HEK293 (cell line): ENCODE measurements at regions not wholly inside any gene's neighbourhood (a gene's known extent, or its start where the extent isn't known, plus 50 kb on each side); places are given as distances from the start of the nearest gene placed in this dataset.

ENCODE experiments used
- KLF10 ChIP-seq: fragments of 450-650 bp; IDR thresholded peaks from 2 replicates; pipeline ENCODE4 v1.5.1; 2018; ENCODE audit warnings: missing biosample characterization, mild to moderate bottlenecking, missing genetic modification characterization
- ZBTB17 ChIP-seq: fragments of 450-650 bp; formaldehyde crosslinking; IDR thresholded peaks from 2 replicates; pipeline ENCODE4 v1.5.1; 2016; ENCODE audit warnings: missing biosample characterization, missing genetic modification characterization
- ZBTB20 ChIP-seq: fragments of 450-650 bp; formaldehyde crosslinking; IDR thresholded peaks from 2 replicates; pipeline ENCODE4 v1.5.1; 2016; ENCODE audit warnings: missing biosample characterization, missing genetic modification characterization
- ZFP41 ChIP-seq: fragments of 450-650 bp; formaldehyde crosslinking; IDR thresholded peaks from 2 replicates; pipeline ENCODE4 v1.5.1; 2016; ENCODE audit warnings: missing biosample characterization, missing genetic modification characterization, borderline replicate concordance
- ZIC2 ChIP-seq: fragments of 450-650 bp; formaldehyde crosslinking; IDR thresholded peaks from 2 replicates; pipeline ENCODE4 v1.5.1; 2016; ENCODE audit warnings: missing biosample characterization, missing genetic modification characterization
- ZNF114 ChIP-seq: fragments of 450-650 bp; formaldehyde crosslinking; IDR thresholded peaks from 2 replicates; pipeline ENCODE4 v1.5.0; 2017; ENCODE audit warnings: missing biosample characterization, missing genetic modification characterization
- ZNF121 ChIP-seq: fragments of 450-650 bp; formaldehyde crosslinking; IDR thresholded peaks from 2 replicates; pipeline ENCODE4 v1.5.1; 2016; ENCODE audit warnings: missing biosample characterization, missing genetic modification characterization
- ZNF132 ChIP-seq: fragments of 450-650 bp; formaldehyde crosslinking; IDR thresholded peaks from 2 replicates; pipeline ENCODE4 v1.5.1; 2017; ENCODE audit warnings: missing biosample characterization, missing genetic modification characterization, borderline replicate concordance
- ZNF202 ChIP-seq: fragments of 450-650 bp; formaldehyde crosslinking; IDR thresholded peaks from 2 replicates; pipeline ENCODE4 v1.5.1; 2016; ENCODE audit warnings: missing biosample characterization, missing genetic modification characterization, borderline replicate concordance
- ZNF214 ChIP-seq: fragments of 450-650 bp; formaldehyde crosslinking; IDR thresholded peaks from 2 replicates; pipeline ENCODE4 v1.5.1; 2017; ENCODE audit warnings: missing biosample characterization, mild to moderate bottlenecking, missing genetic modification characterization, borderline replicate concordance
- ZNF335 ChIP-seq: fragments of 450-650 bp; formaldehyde crosslinking; conservative IDR thresholded peaks from 2 replicates; pipeline ENCODE4 v1.5.1; 2016; ENCODE audit warnings: missing biosample characterization, missing genetic modification characterization
- ZNF350 ChIP-seq: fragments of 450-650 bp; formaldehyde crosslinking; IDR thresholded peaks from 2 replicates; pipeline ENCODE4 v1.5.0; 2017; ENCODE audit warnings: missing biosample characterization, mild to moderate bottlenecking, missing genetic modification characterization
- ZNF354C ChIP-seq: fragments of 450-650 bp; formaldehyde crosslinking; IDR thresholded peaks from 2 replicates; pipeline ENCODE4 v1.5.1; 2016; ENCODE audit warnings: missing biosample characterization, missing genetic modification characterization, low read depth, borderline replicate concordance
- ZNF654 ChIP-seq: fragments of 450-650 bp; formaldehyde crosslinking; IDR thresholded peaks from 2 replicates; pipeline ENCODE4 v1.5.1; 2016; ENCODE audit warnings: low read depth, missing biosample characterization, missing genetic modification characterization
- ZNF660 ChIP-seq: fragments of 450-650 bp; IDR thresholded peaks from 2 replicates; pipeline ENCODE4 v1.5.1; 2018; ENCODE audit warnings: missing biosample characterization, mild to moderate bottlenecking, missing genetic modification characterization
- ZNF707 ChIP-seq: fragments of 450-650 bp; formaldehyde crosslinking; IDR thresholded peaks from 2 replicates; pipeline ENCODE4 v1.5.1; 2016; ENCODE audit warnings: missing biosample characterization, missing genetic modification characterization
- ZNF777 ChIP-seq: fragments of 450-650 bp; formaldehyde crosslinking; IDR thresholded peaks from 2 replicates; pipeline ENCODE4 v1.5.1; 2017; ENCODE audit warnings: missing biosample characterization, missing genetic modification characterization, borderline replicate concordance
- ZXDB ChIP-seq: fragments of 450-650 bp; formaldehyde crosslinking; IDR thresholded peaks from 2 replicates; pipeline ENCODE4 v1.5.1; 2016; ENCODE audit warnings: missing biosample characterization, missing genetic modification characterization
- TF ChIP-seq, protein P1 (sequence below): fragments of 450-650 bp; formaldehyde crosslinking; IDR thresholded peaks from 2 replicates; pipeline ENCODE4 v1.5.1; 2016; ENCODE audit warnings: missing biosample characterization, missing genetic modification characterization, borderline replicate concordance
- TF ChIP-seq, protein P2 (sequence below): fragments of 450-650 bp; formaldehyde crosslinking; conservative IDR thresholded peaks from 2 replicates; pipeline ENCODE4 v1.5.1; 2016; ENCODE audit warnings: low read depth, missing biosample characterization, missing genetic modification characterization
- TF ChIP-seq, protein P3 (sequence below): fragments of 450-650 bp; formaldehyde crosslinking; IDR thresholded peaks from 2 replicates; pipeline ENCODE4 v1.5.1; 2016; ENCODE audit warnings: missing biosample characterization, missing genetic modification characterization

DNA sequence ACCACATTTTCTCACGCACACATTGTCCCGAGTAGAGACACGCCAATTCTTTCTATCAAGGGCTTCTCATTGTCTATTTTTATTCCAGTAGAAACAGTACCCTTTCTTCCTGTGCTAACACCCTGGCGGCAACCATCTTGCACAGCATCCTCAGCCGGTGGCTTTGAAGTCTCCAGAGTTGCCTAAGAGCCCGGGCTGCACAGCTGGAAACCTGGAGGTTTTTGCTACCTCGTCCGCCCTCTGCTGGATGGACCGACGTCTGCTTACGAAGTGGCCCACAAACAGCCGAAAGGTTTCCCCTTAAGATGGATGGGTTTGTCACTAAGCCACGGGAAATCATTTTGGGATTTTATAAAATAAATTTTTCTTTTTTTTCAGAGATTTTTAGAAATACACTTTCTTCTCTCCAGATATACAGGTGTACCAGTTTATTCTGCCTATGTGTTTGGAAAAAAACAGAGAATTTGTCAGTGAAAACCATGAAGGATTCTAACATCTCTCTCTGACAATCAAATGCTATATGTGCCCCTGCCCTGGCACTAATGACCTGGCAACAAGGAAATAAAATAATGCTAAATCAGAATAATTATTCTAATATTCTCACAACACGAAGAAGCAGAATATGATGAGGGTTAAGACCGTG is 81.8 kb upstream of the FAM204A start (continued):
- TF ChIP-seq ZIC2 (tag by site-specific recombination) (peak; percentile 75), ZNF350 (tag by site-specific recombination) (no peak), ZNF660 (tag by site-specific recombination) (peak; percentile 58), ZXDB (tag by site-specific recombination) (no peak), ZBTB20 (tag by site-specific recombination) (no peak), ZNF114 (tag by site-specific recombination) (no peak), ZNF132 (tag by site-specific recombination) (no peak), ZFP41 (no peak), ZNF707 (tag by site-specific recombination) (no peak), ZBTB17 (tag by site-specific recombination) (no peak), KLF10 (no peak), ZNF214 (tag by site-specific recombination) (no peak), ZNF202 (no peak), ZNF354C (no peak), ZNF654 (tag by site-specific recombination) (peak; percentile 78), ZNF121 (tag by site-specific recombination) (no peak), ZNF777 (tag by site-specific recombination) (no peak), ZNF335 (tag by site-specific recombination) (peak; percentile 20; the same call in 1 of the 2 replicates)
- TF ChIP-seq, protein P1, sequence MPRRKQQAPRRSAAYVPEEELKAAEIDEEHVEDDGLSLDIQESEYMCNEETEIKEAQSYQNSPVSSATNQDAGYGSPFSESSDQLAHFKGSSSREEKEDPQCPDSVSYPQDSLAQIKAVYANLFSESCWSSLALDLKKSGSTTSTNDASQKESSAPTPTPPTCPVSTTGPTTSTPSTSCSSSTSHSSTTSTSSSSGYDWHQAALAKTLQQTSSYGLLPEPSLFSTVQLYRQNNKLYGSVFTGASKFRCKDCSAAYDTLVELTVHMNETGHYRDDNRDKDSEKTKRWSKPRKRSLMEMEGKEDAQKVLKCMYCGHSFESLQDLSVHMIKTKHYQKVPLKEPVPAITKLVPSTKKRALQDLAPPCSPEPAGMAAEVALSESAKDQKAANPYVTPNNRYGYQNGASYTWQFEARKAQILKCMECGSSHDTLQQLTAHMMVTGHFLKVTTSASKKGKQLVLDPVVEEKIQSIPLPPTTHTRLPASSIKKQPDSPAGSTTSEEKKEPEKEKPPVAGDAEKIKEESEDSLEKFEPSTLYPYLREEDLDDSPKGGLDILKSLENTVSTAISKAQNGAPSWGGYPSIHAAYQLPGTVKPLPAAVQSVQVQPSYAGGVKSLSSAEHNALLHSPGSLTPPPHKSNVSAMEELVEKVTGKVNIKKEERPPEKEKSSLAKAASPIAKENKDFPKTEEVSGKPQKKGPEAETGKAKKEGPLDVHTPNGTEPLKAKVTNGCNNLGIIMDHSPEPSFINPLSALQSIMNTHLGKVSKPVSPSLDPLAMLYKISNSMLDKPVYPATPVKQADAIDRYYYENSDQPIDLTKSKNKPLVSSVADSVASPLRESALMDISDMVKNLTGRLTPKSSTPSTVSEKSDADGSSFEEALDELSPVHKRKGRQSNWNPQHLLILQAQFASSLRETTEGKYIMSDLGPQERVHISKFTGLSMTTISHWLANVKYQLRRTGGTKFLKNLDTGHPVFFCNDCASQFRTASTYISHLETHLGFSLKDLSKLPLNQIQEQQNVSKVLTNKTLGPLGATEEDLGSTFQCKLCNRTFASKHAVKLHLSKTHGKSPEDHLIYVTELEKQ = no peak
- TF ChIP-seq, protein P2, sequence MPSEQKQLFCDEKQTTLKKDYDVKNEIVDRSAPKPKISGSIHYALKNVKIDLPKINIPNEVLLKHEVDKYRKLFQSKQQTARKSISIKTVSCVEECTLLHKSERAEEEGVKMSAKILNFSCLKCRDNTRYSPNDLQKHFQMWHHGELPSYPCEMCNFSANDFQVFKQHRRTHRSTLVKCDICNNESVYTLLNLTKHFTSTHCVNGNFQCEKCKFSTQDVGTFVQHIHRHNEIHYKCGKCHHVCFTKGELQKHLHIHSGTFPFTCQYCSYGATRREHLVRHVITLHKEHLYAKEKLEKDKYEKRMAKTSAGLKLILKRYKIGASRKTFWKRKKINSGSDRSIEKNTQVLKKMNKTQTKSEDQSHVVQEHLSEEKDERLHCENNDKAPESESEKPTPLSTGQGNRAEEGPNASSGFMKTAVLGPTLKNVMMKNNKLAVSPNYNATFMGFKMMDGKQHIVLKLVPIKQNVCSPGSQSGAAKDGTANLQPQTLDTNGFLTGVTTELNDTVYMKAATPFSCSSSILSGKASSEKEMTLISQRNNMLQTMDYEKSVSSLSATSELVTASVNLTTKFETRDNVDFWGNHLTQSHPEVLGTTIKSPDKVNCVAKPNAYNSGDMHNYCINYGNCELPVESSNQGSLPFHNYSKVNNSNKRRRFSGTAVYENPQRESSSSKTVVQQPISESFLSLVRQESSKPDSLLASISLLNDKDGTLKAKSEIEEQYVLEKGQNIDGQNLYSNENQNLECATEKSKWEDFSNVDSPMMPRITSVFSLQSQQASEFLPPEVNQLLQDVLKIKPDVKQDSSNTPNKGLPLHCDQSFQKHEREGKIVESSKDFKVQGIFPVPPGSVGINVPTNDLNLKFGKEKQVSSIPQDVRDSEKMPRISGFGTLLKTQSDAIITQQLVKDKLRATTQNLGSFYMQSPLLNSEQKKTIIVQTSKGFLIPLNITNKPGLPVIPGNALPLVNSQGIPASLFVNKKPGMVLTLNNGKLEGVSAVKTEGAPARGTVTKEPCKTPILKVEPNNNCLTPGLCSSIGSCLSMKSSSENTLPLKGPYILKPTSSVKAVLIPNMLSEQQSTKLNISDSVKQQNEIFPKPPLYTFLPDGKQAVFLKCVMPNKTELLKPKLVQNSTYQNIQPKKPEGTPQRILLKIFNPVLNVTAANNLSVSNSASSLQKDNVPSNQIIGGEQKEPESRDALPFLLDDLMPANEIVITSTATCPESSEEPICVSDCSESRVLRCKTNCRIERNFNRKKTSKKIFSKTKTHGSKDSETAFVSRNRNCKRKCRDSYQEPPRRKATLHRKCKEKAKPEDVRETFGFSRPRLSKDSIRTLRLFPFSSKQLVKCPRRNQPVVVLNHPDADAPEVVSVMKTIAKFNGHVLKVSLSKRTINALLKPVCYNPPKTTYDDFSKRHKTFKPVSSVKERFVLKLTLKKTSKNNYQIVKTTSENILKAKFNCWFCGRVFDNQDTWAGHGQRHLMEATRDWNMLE = peak; percentile 57; the same call in 1 of the 2 replicates
- TF ChIP-seq, protein P3, sequence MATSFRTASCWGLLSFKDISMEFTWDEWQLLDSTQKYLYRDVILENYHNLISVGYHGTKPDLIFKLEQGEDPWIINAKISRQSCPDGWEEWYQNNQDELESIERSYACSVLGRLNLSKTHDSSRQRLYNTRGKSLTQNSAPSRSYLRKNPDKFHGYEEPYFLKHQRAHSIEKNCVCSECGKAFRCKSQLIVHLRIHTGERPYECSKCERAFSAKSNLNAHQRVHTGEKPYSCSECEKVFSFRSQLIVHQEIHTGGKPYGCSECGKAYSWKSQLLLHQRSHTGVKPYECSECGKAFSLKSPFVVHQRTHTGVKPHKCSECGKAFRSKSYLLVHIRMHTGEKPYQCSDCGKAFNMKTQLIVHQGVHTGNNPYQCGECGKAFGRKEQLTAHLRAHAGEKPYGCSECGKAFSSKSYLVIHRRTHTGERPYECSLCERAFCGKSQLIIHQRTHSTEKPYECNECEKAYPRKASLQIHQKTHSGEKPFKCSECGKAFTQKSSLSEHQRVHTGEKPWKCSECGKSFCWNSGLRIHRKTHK = no peak
